Rectal smooth muscle tissue (tissue), 1 donor: ENCODE measurements at regions not wholly inside any gene's neighbourhood (a gene's known extent, or its start where the extent isn't known, plus 50 kb on each side); places are given as distances from the start of the nearest gene placed in this dataset.

Experiments used
- H3K27ac ChIP-seq: one replicate; pipeline ENCODE4 v1.7.0; 2013; ENCODE audit warnings: low read depth, low read length, inconsistent platforms
- H3K27me3 ChIP-seq: one replicate; pipeline ENCODE4 v1.7.0; 2013; ENCODE audit warnings: low read length; ENCODE audit not compliant: control insufficient read depth, insufficient read depth
- H3K36me3 ChIP-seq: one replicate; pipeline ENCODE4 v1.7.0; 2013; ENCODE audit warnings: low read length; ENCODE audit not compliant: control insufficient read depth, insufficient read depth
- H3K4me1 ChIP-seq: one replicate; pipeline ENCODE4 v1.7.0; 2013; ENCODE audit warnings: low read length; ENCODE audit not compliant: control insufficient read depth, insufficient read depth
- H3K4me3 ChIP-seq: one replicate; pipeline ENCODE4 v1.7.0; 2013; ENCODE audit warnings: low read length
- H3K9ac ChIP-seq: one replicate; pipeline ENCODE4 v1.7.0; 2013; ENCODE audit warnings: low read length

- H3K27me3 ChIP-seq: no peaks in the 10 kb centered on the region
- no peak overlapping the region for H3K9ac ChIP-seq
- H3K4me3 ChIP-seq: no peak overlapping the region
- no peak overlapping the region for H3K27ac ChIP-seq
- H3K36me3 ChIP-seq: no peaks in the 10 kb centered on the region
- no peaks in the 10 kb centered on the region for H3K4me1 ChIP-seq
Measured at GRCh38 chr3:107904536-107905066, 186.2 kb downstream of the CD47 start.

GRCh38 chr3:107899990-107900651 is 190.7 kb downstream of the CD47 start:
- no peaks in the 10 kb centered on the region for H3K27me3 ChIP-seq
- no peaks in the 10 kb centered on the region for H3K4me1 ChIP-seq
- no peak overlapping the region for H3K4me3 ChIP-seq
- no peak overlapping the region for H3K9ac ChIP-seq
- no peak overlapping the region for H3K27ac ChIP-seq
- H3K36me3 ChIP-seq: no peaks in the 10 kb centered on the region

- H3K27me3 ChIP-seq: no peaks in the 10 kb centered on the region
- no peaks in the 10 kb centered on the region for H3K4me1 ChIP-seq
- H3K36me3 ChIP-seq: no peaks in the 10 kb centered on the region
- H3K4me3 ChIP-seq: no peak overlapping the region
- no peak overlapping the region for H3K27ac ChIP-seq
- H3K9ac ChIP-seq: no peak overlapping the region
Measured at GRCh38 chr3:107897471-107898061, 193.3 kb downstream of the CD47 start.

GRCh38 chr3:107894998-107895397 is 195.8 kb downstream of the CD47 start:
- Histone ChIP-seq H3K9ac (no peak overlapping the region), H3K27ac (no peak overlapping the region), H3K4me3 (no peak overlapping the region), H3K27me3 (no peaks in the 10 kb centered on the region), H3K4me1 (no peaks in the 10 kb centered on the region), H3K36me3 (no peaks in the 10 kb centered on the region)

GRCh38 chr3:107892955-107893624 is 197.7 kb downstream of the CD47 start:
- Histone ChIP-seq H3K9ac (no peak overlapping the region), H3K27ac (no peak overlapping the region), H3K27me3 (no peaks in the 10 kb centered on the region)

GRCh38 chr3:107884719-107885460 is 205.9 kb downstream of the CD47 start:
- no peak overlapping the region for H3K4me3 ChIP-seq
- H3K9ac ChIP-seq: no peak overlapping the region
- H3K27ac ChIP-seq: no peak overlapping the region
- no peaks in the 10 kb centered on the region for H3K4me1 ChIP-seq
- no peaks in the 10 kb centered on the region for H3K36me3 ChIP-seq
- no peaks in the 10 kb centered on the region for H3K27me3 ChIP-seq

More at GRCh38 chr3:107892955-107893624, 197.7 kb downstream of the CD47 start:
- Histone ChIP-seq H3K4me1 (no peaks in the 10 kb centered on the region), H3K36me3 (no peaks in the 10 kb centered on the region), H3K4me3 (no peak overlapping the region)

DNA sequence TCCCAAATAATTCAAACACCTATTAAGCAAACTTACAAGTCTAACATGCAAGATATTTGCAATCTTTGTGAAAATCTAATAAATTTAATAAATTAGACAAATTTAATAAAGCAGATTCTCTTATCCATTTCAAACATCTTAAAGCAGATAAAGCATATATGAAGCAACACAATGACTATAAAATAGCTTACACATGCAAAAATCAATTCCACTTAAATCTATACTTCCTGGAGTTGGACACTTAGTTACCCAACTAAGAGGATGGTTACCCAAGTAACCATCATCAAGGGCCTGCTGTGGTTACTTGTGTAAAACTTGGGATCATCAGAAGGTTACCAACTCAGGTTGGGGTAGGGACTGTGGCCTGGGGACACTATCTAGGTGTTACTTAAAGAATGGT is 206.8 kb downstream of the CD47 start:
- Histone ChIP-seq H3K4me1 (no peaks in the 10 kb centered on the region), H3K27ac (no peak overlapping the region)

GRCh38 chr3:107882881-107883280 is 207.9 kb downstream of the CD47 start:
- H3K36me3 ChIP-seq: no peaks in the 10 kb centered on the region
- H3K9ac ChIP-seq: no peak overlapping the region
- H3K4me3 ChIP-seq: no peak overlapping the region
- H3K4me1 ChIP-seq: no peaks in the 10 kb centered on the region
- no peak overlapping the region for H3K27ac ChIP-seq
- H3K27me3 ChIP-seq: no peaks in the 10 kb centered on the region

More for the DNA sequence above, 206.8 kb downstream of the CD47 start:
- Histone ChIP-seq H3K27me3 (no peaks in the 10 kb centered on the region), H3K9ac (no peak overlapping the region), H3K36me3 (no peaks in the 10 kb centered on the region), H3K4me3 (no peak overlapping the region)

GRCh38 chr3:107882261-107882660 is 208.6 kb downstream of the CD47 start:
- H3K9ac ChIP-seq: no peak overlapping the region
- H3K36me3 ChIP-seq: no peaks in the 10 kb centered on the region
- no peaks in the 10 kb centered on the region for H3K4me1 ChIP-seq
- H3K27ac ChIP-seq: no peak overlapping the region
- no peak overlapping the region for H3K4me3 ChIP-seq
- H3K27me3 ChIP-seq: no peaks in the 10 kb centered on the region

GRCh38 chr3:107881509-107881908 is 209.3 kb downstream of the CD47 start:
- Histone ChIP-seq H3K9ac (no peak overlapping the region), H3K4me1 (no peaks in the 10 kb centered on the region), H3K36me3 (no peaks in the 10 kb centered on the region), H3K4me3 (no peak overlapping the region), H3K27me3 (no peaks in the 10 kb centered on the region), H3K27ac (no peak overlapping the region)

- H3K4me1 ChIP-seq: no peaks in the 10 kb centered on the region
- H3K27ac ChIP-seq: no peak overlapping the region
- no peak overlapping the region for H3K9ac ChIP-seq
- no peak overlapping the region for H3K4me3 ChIP-seq
- H3K27me3 ChIP-seq: no peaks in the 10 kb centered on the region
- no peaks in the 10 kb centered on the region for H3K36me3 ChIP-seq
Measured at GRCh38 chr3:107880702-107881101, 210.1 kb downstream of the CD47 start.

GRCh38 chr3:107877936-107878335 is 212.9 kb downstream of the CD47 start:
- Histone ChIP-seq H3K27ac (no peak overlapping the region), H3K27me3 (no peaks in the 10 kb centered on the region), H3K4me1 (no peaks in the 10 kb centered on the region)

More at GRCh38 chr3:107877936-107878335, 212.9 kb downstream of the CD47 start:
- no peak overlapping the region for H3K4me3 ChIP-seq
- H3K36me3 ChIP-seq: no peaks in the 10 kb centered on the region
- no peak overlapping the region for H3K9ac ChIP-seq
